ENCODE measurements at regions not wholly inside any gene's neighbourhood (a gene's known extent, or its start where the extent isn't known, plus 50 kb on each side); places are given as distances from the start of the nearest gene placed in this dataset.

DNA sequence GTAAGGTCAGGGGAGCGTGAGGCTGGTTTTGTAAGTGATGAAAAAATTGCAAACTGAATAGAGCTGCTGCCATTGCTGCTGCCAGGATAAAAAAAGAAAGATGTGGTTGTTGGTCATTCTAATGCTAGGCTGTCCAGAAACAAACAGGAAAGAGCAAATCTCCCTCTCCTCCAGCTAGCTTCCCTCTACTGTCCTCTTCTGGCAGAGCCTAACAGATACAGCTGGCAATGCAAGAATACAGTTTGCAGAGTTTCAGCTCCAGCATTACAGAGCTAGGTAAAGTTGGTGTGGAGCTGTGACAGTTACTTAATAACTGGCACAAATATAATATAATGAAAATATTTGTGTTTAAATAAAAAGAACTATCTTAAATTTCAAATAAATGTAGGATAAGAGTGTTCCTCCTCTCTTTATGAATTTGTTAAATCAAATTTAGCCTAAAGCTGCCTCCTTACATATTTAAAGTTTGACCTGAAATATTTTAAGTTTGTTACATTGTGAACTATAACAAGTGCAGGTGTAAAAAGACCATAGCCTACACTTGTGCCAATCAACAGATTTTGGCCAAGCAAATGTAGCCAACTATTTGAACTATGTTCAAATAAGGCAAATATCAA lies 407.7 kb downstream of the SH2D4B start:
- no peak for TF ChIP-seq POLR2A (IDR thresholded peaks at IDR 0.05)
- peak; percentile 6 to 67 (median 44) for TF ChIP-seq CTCF (IDR thresholded peaks at IDR 0.05)
